SK-N-SH (cell line): ENCODE measurements at regions not wholly inside any gene's neighbourhood (a gene's known extent, or its start where the extent isn't known, plus 50 kb on each side); places are given as distances from the start of the nearest gene placed in this dataset.

Source experiments
- CTCF ChIA-PET: fragments of 300-600, 350-600 bp; formaldehyde crosslinking; extraction: SDS; loops from one replicate; lab custom pipeline; 2021; lab: Yijun Ruan, JAX
- POLR2A ChIA-PET: fragments of 350-600 bp; sonication (Branson Sonifier 250); formaldehyde crosslinking; extraction: SDS; loops from one replicate; lab custom pipeline; 2020; ENCODE audit warnings: antibody characterized with exemption, inconsistent platforms; lab: Yijun Ruan, JAX
- DNase-seq: peaks from one replicate; pipeline ENCODE4 v3.0.0; 2012
- H2AFZ ChIP-seq: fragments of 200-600 bp; sonication (generic); 2 replicates; pipeline ENCODE4 v1.8.1; 2016; ENCODE audit warnings: antibody characterized with exemption, mild to moderate bottlenecking, low read depth
- H3F3A ChIP-seq: fragments of 200-600 bp; sonication (generic); replicated peaks from 2 replicates; pipeline ENCODE3; 2016; ENCODE audit warnings: antibody characterized with exemption, mild to moderate bottlenecking; ENCODE audit not compliant: insufficient read depth
- H3K27ac ChIP-seq, 2 experiments: fragments of 200-500 bp in 1 of 2; fragments of 200-600 bp in 1 of 2; sonication (Bioruptor generic) in 1 of 2; sonication (generic), shearing (Covaris generic) in 1 of 2; 2 replicates each; pipeline versions ENCODE4 v1.5.1 to v1.6.1; 2014 to 2016; ENCODE audit warnings: low read depth in 2 of 2, inconsistent platforms in 1 of 2, low read length in 1 of 2, mild to moderate bottlenecking in 1 of 2, mixed read lengths in 1 of 2
- H3K27me3 ChIP-seq: fragments of 200-600 bp; sonication (generic), shearing (Covaris generic); 2 replicates; pipeline ENCODE4 v1.6.1; 2016; ENCODE audit warnings: mixed run types; ENCODE audit not compliant: insufficient read depth
- H3K36me3 ChIP-seq, 2 experiments: fragments of 200-500 bp in 1 of 2; fragments of 200-600 bp in 1 of 2; sonication (Bioruptor generic) in 1 of 2; sonication (generic) in 1 of 2; replicated peaks in 1 of 2; 2 replicates each; pipeline versions ENCODE3 to v1.5.1; 2014 to 2016; ENCODE audit warnings: low read length in 1 of 2, mild to moderate bottlenecking in 1 of 2; ENCODE audit not compliant: insufficient read depth in 2 of 2, control insufficient read depth in 1 of 2
- H3K4me1 ChIP-seq, 2 experiments: fragments of 200-500 bp in 1 of 2; fragments of 200-600 bp in 1 of 2; sonication (Bioruptor generic) in 1 of 2; sonication (generic), shearing (Covaris generic) in 1 of 2; 2 replicates each; pipeline versions ENCODE4 v1.5.1 to v1.6.1; 2014 to 2016; ENCODE audit warnings: low read depth in 1 of 2, low read length in 1 of 2, mixed run types in 1 of 2; ENCODE audit not compliant: insufficient read depth in 2 of 2, control insufficient read depth in 1 of 2
- H3K4me2 ChIP-seq: fragments of 200-600 bp; sonication (generic), shearing (Covaris generic); 2 replicates; pipeline ENCODE4 v1.6.1; 2017; ENCODE audit warnings: mixed run types
- H3K4me3 ChIP-seq, 2 experiments: fragments of 200-500 bp in 1 of 2; fragments of 200-600 bp in 1 of 2; sonication (Bioruptor generic) in 1 of 2; sonication (generic), shearing (Covaris generic) in 1 of 2; 2 replicates each; pipeline versions ENCODE4 v1.5.1 to v1.8.1; 2014 to 2016; ENCODE audit warnings: low read depth in 2 of 2, inconsistent platforms in 1 of 2, low read length in 1 of 2, mild to moderate bottlenecking in 1 of 2, mixed read lengths in 1 of 2, moderate library complexity in 1 of 2
- H3K79me2 ChIP-seq: fragments of 200-600 bp; sonication (generic); 2 replicates; pipeline ENCODE4 v1.8.1; 2017; ENCODE audit warnings: mild to moderate bottlenecking; ENCODE audit not compliant: insufficient read depth
- H3K9ac ChIP-seq: fragments of 200-600 bp; sonication (generic); 2 replicates; pipeline ENCODE4 v1.6.1; 2017; ENCODE audit warnings: mixed run types
- H3K9me2 ChIP-seq: fragments of 200-600 bp; sonication (generic); 2 replicates; pipeline ENCODE4 v1.6.1; 2017; ENCODE audit warnings: mixed run types
- H3K9me3 ChIP-seq: fragments of 200-600 bp; sonication (generic); 2 replicates; pipeline ENCODE4 v1.6.1; 2017; ENCODE audit warnings: mixed run types, mild to moderate bottlenecking, moderate library complexity
- H4K20me1 ChIP-seq: fragments of 200-600 bp; sonication (generic); 2 replicates; pipeline ENCODE4 v1.6.1; 2017; ENCODE audit warnings: mild to moderate bottlenecking, mixed run types; ENCODE audit not compliant: insufficient read depth
- EP300 ChIP-seq, 2 experiments: IDR thresholded peaks; 2 replicates each; pipeline versions ENCODE4 v1.4.0 to v1.6.1; 2012; ENCODE audit warnings: borderline replicate concordance in 1 of 2, low read depth in 1 of 2, low read length in 1 of 2
- FOSL2 ChIP-seq: IDR thresholded peaks from 2 replicates; pipeline ENCODE4 v1.4.0; 2012; ENCODE audit warnings: low read depth, mild to moderate bottlenecking, moderate library complexity, borderline replicate concordance
- MXI1 ChIP-seq: IDR thresholded peaks from 2 replicates; pipeline ENCODE4 v1.6.1; 2012; ENCODE audit warnings: mild to moderate bottlenecking, low read depth, low read length, improper control_type of control experiment
- PBX3 ChIP-seq: IDR thresholded peaks from 2 replicates; pipeline ENCODE4; 2012
- REST ChIP-seq: IDR thresholded peaks from 2 replicates; pipeline ENCODE4 v1.6.1; 2012; ENCODE audit warnings: mild to moderate bottlenecking, low read depth, low read length, moderate library complexity
- RXRA ChIP-seq: IDR thresholded peaks from 2 replicates; pipeline ENCODE4 v1.4.0; 2012; ENCODE audit warnings: low read depth, mild to moderate bottlenecking, borderline replicate concordance
- WGBS: methylation state at CpG from one replicate; pipeline ENCODE4 v1.1.6; 2017; ENCODE audit warnings: low lambda C conversion rate; 5-methylcytosine and 5-hydroxymethylcytosine counted together
- TF ChIP-seq, protein P1 (sequence below): fragments of 200-600 bp; sonication (generic); IDR thresholded peaks from 2 replicates; pipeline ENCODE4 v1.6.1; 2017; ENCODE audit warnings: antibody characterized with exemption, mild to moderate bottlenecking, moderate library complexity

- H3K27ac ChIP-seq = no peak overlapping the region
These were observed 970.4 kb downstream of the BRD1 start for GRCh38 chr22:48857202-48857805.

More at GRCh38 chr22:48857202-48857805, 970.4 kb downstream of the BRD1 start:
- H3K9ac ChIP-seq = no peak overlapping the region
- H3K36me3 ChIP-seq = no peaks in the 10 kb centered on the region
- POLR2A ChIA-PET = no interaction called here
- H3K4me2 ChIP-seq = no peak overlapping the region
- no peaks in the 10 kb centered on the region for H3F3A ChIP-seq
- H3K4me1 ChIP-seq = no peaks in the 10 kb centered on the region; a peak in 1 of 4 replicates
- no peaks in the 10 kb centered on the region for H3K9me3 ChIP-seq
- DNase-seq = no peak
- H3K27me3 ChIP-seq = no peaks in the 10 kb centered on the region
- 36% methylated on average over 12 of the region's 13 CpGs for WGBS
- no peaks in the 10 kb centered on the region for H3K9me2 ChIP-seq
- H4K20me1 ChIP-seq = no peaks in the 10 kb centered on the region
- H2AFZ ChIP-seq = no peak overlapping the region
- no peak for TF ChIP-seq REST
- no peak for TF ChIP-seq MXI1
- TF ChIP-seq, protein P1, sequence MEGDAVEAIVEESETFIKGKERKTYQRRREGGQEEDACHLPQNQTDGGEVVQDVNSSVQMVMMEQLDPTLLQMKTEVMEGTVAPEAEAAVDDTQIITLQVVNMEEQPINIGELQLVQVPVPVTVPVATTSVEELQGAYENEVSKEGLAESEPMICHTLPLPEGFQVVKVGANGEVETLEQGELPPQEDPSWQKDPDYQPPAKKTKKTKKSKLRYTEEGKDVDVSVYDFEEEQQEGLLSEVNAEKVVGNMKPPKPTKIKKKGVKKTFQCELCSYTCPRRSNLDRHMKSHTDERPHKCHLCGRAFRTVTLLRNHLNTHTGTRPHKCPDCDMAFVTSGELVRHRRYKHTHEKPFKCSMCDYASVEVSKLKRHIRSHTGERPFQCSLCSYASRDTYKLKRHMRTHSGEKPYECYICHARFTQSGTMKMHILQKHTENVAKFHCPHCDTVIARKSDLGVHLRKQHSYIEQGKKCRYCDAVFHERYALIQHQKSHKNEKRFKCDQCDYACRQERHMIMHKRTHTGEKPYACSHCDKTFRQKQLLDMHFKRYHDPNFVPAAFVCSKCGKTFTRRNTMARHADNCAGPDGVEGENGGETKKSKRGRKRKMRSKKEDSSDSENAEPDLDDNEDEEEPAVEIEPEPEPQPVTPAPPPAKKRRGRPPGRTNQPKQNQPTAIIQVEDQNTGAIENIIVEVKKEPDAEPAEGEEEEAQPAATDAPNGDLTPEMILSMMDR = no peak
- TF ChIP-seq EP300 (IDR thresholded peaks at IDR 0.05; ENCODE audit: borderline replicate concordance in 1 of 2, low read depth in 1 of 2, low read length in 1 of 2) = no peak
- no peak for TF ChIP-seq RXRA
- TF ChIP-seq PBX3 = no peak
- TF ChIP-seq FOSL2 = no peak
- H3K4me3 ChIP-seq = no peak overlapping the region
- CTCF ChIA-PET = no interaction called here
- no peaks in the 10 kb centered on the region for H3K79me2 ChIP-seq
